GM12878 (cell line): ENCODE measurements at regions not wholly inside any gene's neighbourhood (a gene's known extent, or its start where the extent isn't known, plus 50 kb on each side); places are given as distances from the start of the nearest gene placed in this dataset.

ENCODE experiments used
- ATAC-seq: fragments of 200-7000 bp; cut with Tn5 transposase; 3 replicates; pipeline ENCODE4 v1.9.1; 2020; ENCODE audit warnings: mild to moderate bottlenecking, moderate library complexity
- BruUV-seq: library from RNA; stranded (reverse); fragments of 400-500 nt; replicated peaks from 2 replicates; lab custom pipeline; 2021; lab: Mats Ljungman, UMichigan
- CTCF ChIA-PET: fragments of 300-600 bp; sonication (Branson Sonifier 250); formaldehyde crosslinking; extraction: SDS; loops from one replicate; lab custom pipeline; 2021; ENCODE audit warnings: inconsistent platforms; lab: Yijun Ruan, JAX
- POLR2A ChIA-PET: fragments of 350-600 bp; formaldehyde crosslinking; extraction: SDS; loops from one replicate; lab custom pipeline; 2021; ENCODE audit warnings: inconsistent platforms; lab: Charles Lee
- RAD21 ChIA-PET: fragments of 300-600 bp; sonication (Branson Sonifier 250); formaldehyde crosslinking; loops from one replicate; lab custom pipeline; 2023; ENCODE audit warnings: antibody characterized with exemption; ENCODE audit not compliant: unreplicated experiment; lab: Charles Lee
- SMC1A ChIA-PET: fragments of 300-600 bp; sonication (Branson Sonifier 250); formaldehyde crosslinking; loops from one replicate; lab custom pipeline; 2023; ENCODE audit not compliant: unreplicated experiment, uncharacterized antibody; lab: Charles Lee
- DNase-seq: peaks from one replicate; pipeline ENCODE4 v3.0.0-alpha.2; 2011; ENCODE audit warnings: low read depth, low spot score
- FAIRE-seq: peaks from 3 replicates; lab custom pipeline; 2011; peaks lifted over from hg19 to GRCh38; lab: Jason Lieb, UNC
- H2AFZ ChIP-seq: 2 replicates; pipeline ENCODE4 v1.6.0; 2011; ENCODE audit warnings: low read depth, low read length, control low read depth; ENCODE audit not compliant: control insufficient read depth
- H3K27ac ChIP-seq: 2 replicates; pipeline ENCODE4 v1.5.1; 2011; ENCODE audit warnings: control low read depth; ENCODE audit not compliant: control insufficient read depth, insufficient read depth
- H3K27me3 ChIP-seq, 2 experiments: replicated peaks in 1 of 2; 2 replicates each; pipeline versions ENCODE4 v1.6.0 to v1.6.1; 2011; ENCODE audit warnings: low read length in 1 of 2; ENCODE audit not compliant: control insufficient read depth in 2 of 2, insufficient read depth in 2 of 2
- H3K36me3 ChIP-seq, 2 experiments: 2 replicates each; pipeline ENCODE4 v1.5.1; 2011; ENCODE audit warnings: low read length in 1 of 2; ENCODE audit not compliant: control insufficient read depth in 2 of 2, insufficient read depth in 2 of 2
- H3K4me1 ChIP-seq: 2 replicates; pipeline ENCODE4 v1.6.1; 2011; ENCODE audit warnings: mild to moderate bottlenecking, low read length, moderate library complexity, mixed read lengths; ENCODE audit not compliant: control insufficient read depth, insufficient read depth
- H3K4me2 ChIP-seq: 2 replicates; pipeline ENCODE4 v1.6.0; 2011; ENCODE audit warnings: control low read depth; ENCODE audit not compliant: control insufficient read depth, insufficient read depth
- H3K4me3 ChIP-seq: fragments of 200-600 bp; sonication (generic); 2 replicates; pipeline ENCODE4 v1.5.1; 2016
- H3K79me2 ChIP-seq: 2 replicates; pipeline ENCODE4 v1.6.0; 2011; ENCODE audit warnings: low read length; ENCODE audit not compliant: control insufficient read depth, insufficient read depth
- H3K9ac ChIP-seq: 2 replicates; pipeline ENCODE4 v1.8.0; 2011; ENCODE audit warnings: low read length, control low read depth, mixed read lengths; ENCODE audit not compliant: control insufficient read depth, insufficient read depth
- H3K9me3 ChIP-seq: replicated peaks from 3 replicates; pipeline ENCODE4 v1.5.1; 2011; ENCODE audit warnings: mild to moderate bottlenecking, low read length; ENCODE audit not compliant: control insufficient read depth, insufficient read depth
- H4K20me1 ChIP-seq: 2 replicates; pipeline ENCODE4 v1.6.0; 2011; ENCODE audit not compliant: control insufficient read depth, insufficient read depth
- ATF2 ChIP-seq: IDR thresholded peaks from 2 replicates; pipeline ENCODE4 v1.6.1; 2012; ENCODE audit warnings: low read length, inconsistent platforms
- ATF7 ChIP-seq: fragments of 450-650 bp; IDR thresholded peaks from 2 replicates; pipeline ENCODE4 v1.6.1; 2016; ENCODE audit warnings: low read depth, mild to moderate bottlenecking
- BRCA1 ChIP-seq: IDR thresholded peaks from 2 replicates; pipeline ENCODE4 v1.6.1; 2011; ENCODE audit warnings: low read depth, low read length, improper control_type of control experiment
- E2F4 ChIP-seq: IDR thresholded peaks from 2 replicates; pipeline ENCODE4 v1.6.1; 2012; ENCODE audit warnings: low read depth, low read length, improper control_type of control experiment
- EED ChIP-seq: sonication (generic); IDR thresholded peaks from 2 replicates; pipeline ENCODE4 v1.6.1; 2016; ENCODE audit warnings: antibody characterized with exemption, low read depth
- JUNB ChIP-seq: IDR thresholded peaks from 2 replicates; pipeline ENCODE4 v1.6.1; 2016; ENCODE audit warnings: antibody characterized with exemption, mild to moderate bottlenecking
- MTA3 ChIP-seq: IDR thresholded peaks from 2 replicates; pipeline ENCODE4 v1.6.1; 2012; ENCODE audit warnings: low read length, inconsistent platforms, borderline replicate concordance
- PML ChIP-seq: IDR thresholded peaks from 2 replicates; pipeline ENCODE4 v1.6.1; 2012; ENCODE audit warnings: low read length, inconsistent platforms
- RCOR1 ChIP-seq: conservative IDR thresholded peaks from 2 replicates; pipeline ENCODE4 v1.6.1; 2012; ENCODE audit warnings: low read depth, low read length, improper control_type of control experiment
- USF1 ChIP-seq: IDR thresholded peaks from 2 replicates; pipeline ENCODE4 v1.6.1; 2011; ENCODE audit warnings: borderline replicate concordance, low read depth, mild to moderate bottlenecking, moderate library complexity, mixed read lengths, low read length; ENCODE audit not compliant: insufficient read depth; ENCODE audit errors: extremely low read length
- ZBTB40 ChIP-seq: fragments of 450-650 bp; IDR thresholded peaks from 2 replicates; pipeline ENCODE4 v1.6.1; 2016; ENCODE audit warnings: mild to moderate bottlenecking, moderate library complexity, borderline replicate concordance
- ZSCAN29 ChIP-seq: fragments of 450-650 bp; IDR thresholded peaks from 2 replicates; pipeline ENCODE4 v1.6.1; 2017; ENCODE audit warnings: mild to moderate bottlenecking, moderate library complexity
- WGBS: methylation state at CpG from one replicate; pipeline ENCODE4 v1.1.6; 2016; ENCODE audit warnings: low lambda C conversion rate; ENCODE audit not compliant: insufficient replicate concordance, insufficient coverage; ENCODE audit errors: missing lambda C conversion rate; 5-methylcytosine and 5-hydroxymethylcytosine counted together
- in situ Hi-C: fragments of 300-500 bp; cut with MboI; formaldehyde crosslinking; loops from 9 replicates; pipeline ENCODE4 v1.14.3; 2018; ENCODE audit warnings: mixed read lengths
- intact Hi-C: fragments of 100-400 bp; cut with micrococcal nuclease; formaldehyde crosslinking; loops from one replicate; pipeline ENCODE4 v1.14.2; 2022; ENCODE audit not compliant: unreplicated experiment

GRCh38 chr12:74193191-74193590 is 344.4 kb upstream of the ATXN7L3B start:
- H3K36me3 ChIP-seq, result no peaks in the 10 kb centered on the region
- no peak overlapping the region for H3K9ac ChIP-seq
- no TSS peak for BruUV-seq
- no peak overlapping the region for H3K4me2 ChIP-seq
- no peak overlapping the region for H2AFZ ChIP-seq
- intact Hi-C loops, result no loop called here
- FAIRE-seq, result no peak
- SMC1A ChIA-PET, result interaction anchor here (1.2 kb wide), 1 partner anchor 36 kb away, joined by 3 read pairs; no protein-coding TSS in a partner anchor
- TF ChIP-seq ZSCAN29 (no peak), RCOR1 (no peak), ATF2 (no peak), EED (no peak), USF1 (no peak), BRCA1 (no peak), JUNB (no peak), ZBTB40 (no peak), MTA3 (no peak), ATF7 (no peak), E2F4 (no peak), PML (no peak)
- TF ChIP-seq, all 136 proteins: peak for 0
- H4K20me1 ChIP-seq, result no peaks in the 10 kb centered on the region
- RAD21 ChIA-PET, result no interaction called here
- no peaks in the 10 kb centered on the region for H3K9me3 ChIP-seq
- in situ Hi-C loops, result no loop called here
- no peaks in the 10 kb centered on the region for H3K79me2 ChIP-seq
- H3K27ac ChIP-seq, result no peak overlapping the region
- WGBS, result 58% methylated on average over 2 of the region's 2 CpGs
- H3K4me1 ChIP-seq, result no peaks in the 10 kb centered on the region
- POLR2A ChIA-PET, result no interaction called here
- ATAC-seq, result no peak
- H3K4me3 ChIP-seq, result no peak overlapping the region
- no peak for DNase-seq
- no peaks in the 10 kb centered on the region for H3K27me3 ChIP-seq
- CTCF ChIA-PET, result no interaction called here
